Stimulated activated CD8-positive, alpha-beta memory T cell treated with anti-CD3 and anti-CD28 coated beads, Interleukin-12 subunit alpha, Interleukin-12 subunit beta, amount 100 ng/mL, for 4 hours (primary cell): ENCODE measurements at regions not wholly inside any gene's neighbourhood (a gene's known extent, or its start where the extent isn't known, plus 50 kb on each side); places are given as distances from the start of the nearest gene placed in this dataset.
A peak's percentile ranks its signal among the peaks of the same experiment; 100 is the strongest.

Experiments
- DNase-seq: peaks from one replicate; pipeline ENCODE4 v3.0.0-alpha.2; 2020; ENCODE audit warnings: low read depth

DNA sequence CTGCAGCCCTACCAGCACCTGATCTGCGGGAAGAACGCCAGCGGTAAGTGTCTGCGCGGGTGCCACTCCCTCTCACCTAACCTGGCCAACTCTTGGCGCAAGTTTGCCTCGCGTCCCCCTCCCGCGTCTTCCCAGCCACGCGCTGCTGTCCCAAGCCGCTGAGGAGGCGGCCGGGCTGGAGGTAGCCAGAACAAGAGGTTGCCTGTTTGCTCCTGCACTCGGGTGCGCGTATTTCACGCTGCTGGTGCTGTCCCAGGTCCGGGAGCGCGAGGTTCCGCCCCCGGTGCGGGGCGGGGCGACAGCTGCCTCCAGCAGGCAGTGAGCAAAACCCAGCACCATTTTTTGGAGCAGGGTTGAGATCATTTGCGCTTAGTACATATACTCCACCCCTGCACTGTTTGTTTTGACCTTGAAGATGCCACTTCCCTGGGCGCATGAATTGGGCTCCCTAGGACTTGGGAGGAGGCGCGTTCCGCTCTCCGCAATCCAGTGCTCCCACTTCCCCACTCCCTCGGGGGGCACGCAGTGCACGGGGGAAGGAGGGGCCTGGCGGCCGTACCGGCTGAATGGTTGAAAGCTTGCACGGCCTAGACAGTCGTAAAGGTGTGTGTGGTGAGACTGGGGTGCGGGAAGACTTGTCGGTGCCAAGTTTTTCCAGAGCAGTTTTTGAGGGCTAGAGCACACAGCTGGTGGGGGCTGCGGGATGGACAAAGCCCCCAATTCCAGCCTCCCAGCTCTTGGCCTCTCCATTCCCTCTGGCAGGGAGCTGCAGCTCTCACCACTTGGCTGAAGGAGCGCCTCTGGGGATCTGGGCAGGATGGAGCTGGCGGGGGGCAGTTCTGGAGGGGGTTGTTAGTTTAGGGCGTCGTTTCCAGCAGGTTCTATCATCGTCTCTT, 226.9 kb upstream of the CRY1 start:
- DNase-seq: peak; percentile 67

GRCh38 chr12:107320929-107321631, 227.7 kb upstream of the CRY1 start:
- DNase-seq: peak; percentile 50

- no peak for DNase-seq
Observed at GRCh38 chr12:107322063-107322462, 228.7 kb upstream of the CRY1 start.

GRCh38 chr12:107325075-107325608, 231.8 kb upstream of the CRY1 start:
- no peak for DNase-seq

GRCh38 chr12:107326237-107326636, 232.9 kb upstream of the CRY1 start:
- no peak for DNase-seq

DNA sequence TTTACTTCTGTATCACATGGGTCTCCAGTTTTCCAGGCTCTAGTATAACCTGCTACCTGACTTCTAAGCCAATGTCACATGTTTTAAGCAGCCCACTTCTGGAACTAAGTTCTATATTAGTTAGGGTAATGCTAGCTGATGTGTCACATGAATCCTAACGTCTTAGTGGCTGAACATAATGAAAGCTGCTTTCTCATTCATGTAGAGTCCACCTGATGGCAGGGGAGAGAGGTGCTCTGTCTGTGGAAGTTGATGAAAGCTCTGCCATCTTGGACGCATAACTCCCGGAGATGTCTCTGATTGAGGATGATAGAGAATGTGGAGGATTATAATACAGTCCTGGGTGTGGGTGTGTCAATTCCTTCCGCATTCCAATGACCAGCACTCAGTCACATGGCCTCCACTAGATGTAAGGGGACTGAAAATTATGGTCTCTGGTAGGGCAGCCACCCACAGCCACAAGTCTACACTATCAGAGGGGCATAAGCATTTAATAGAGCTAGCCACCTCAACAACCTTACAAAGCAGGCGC, 234.4 kb upstream of the CRY1 start:
- no peak for DNase-seq

DNA sequence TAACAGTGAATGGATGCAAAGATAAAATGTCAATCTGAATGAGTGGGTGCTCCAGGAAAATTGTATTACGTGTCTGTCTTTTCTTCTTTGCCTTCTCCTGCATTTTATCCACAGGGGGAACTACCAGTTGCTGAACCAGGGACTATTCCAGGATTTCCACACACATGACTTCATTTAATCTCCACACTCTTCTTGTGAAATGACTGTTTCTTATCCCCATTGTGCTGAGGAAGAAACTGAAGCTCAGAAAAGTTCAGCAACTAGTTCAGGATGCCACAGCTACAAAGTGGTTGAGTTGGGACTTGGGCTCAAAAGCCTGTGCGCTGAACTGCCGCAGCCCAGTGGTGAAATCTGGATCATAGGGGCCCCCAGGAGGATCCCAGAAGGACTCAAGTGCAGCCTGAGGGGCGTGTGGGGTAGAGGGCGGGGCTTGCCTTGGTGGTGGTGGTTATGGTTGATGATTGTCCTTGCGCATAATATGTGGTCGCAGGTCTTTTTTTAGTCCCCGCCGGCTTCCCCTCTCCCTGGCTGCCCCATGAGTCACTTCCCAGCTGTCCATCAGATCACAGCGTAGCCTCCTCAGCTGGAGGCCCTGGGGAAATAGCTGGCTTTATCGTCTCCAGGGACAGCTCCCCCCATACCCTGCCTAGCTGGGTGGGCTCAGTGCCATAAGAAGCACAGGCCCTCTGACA, 235.2 kb upstream of the CRY1 start:
- no peak for DNase-seq

DNA sequence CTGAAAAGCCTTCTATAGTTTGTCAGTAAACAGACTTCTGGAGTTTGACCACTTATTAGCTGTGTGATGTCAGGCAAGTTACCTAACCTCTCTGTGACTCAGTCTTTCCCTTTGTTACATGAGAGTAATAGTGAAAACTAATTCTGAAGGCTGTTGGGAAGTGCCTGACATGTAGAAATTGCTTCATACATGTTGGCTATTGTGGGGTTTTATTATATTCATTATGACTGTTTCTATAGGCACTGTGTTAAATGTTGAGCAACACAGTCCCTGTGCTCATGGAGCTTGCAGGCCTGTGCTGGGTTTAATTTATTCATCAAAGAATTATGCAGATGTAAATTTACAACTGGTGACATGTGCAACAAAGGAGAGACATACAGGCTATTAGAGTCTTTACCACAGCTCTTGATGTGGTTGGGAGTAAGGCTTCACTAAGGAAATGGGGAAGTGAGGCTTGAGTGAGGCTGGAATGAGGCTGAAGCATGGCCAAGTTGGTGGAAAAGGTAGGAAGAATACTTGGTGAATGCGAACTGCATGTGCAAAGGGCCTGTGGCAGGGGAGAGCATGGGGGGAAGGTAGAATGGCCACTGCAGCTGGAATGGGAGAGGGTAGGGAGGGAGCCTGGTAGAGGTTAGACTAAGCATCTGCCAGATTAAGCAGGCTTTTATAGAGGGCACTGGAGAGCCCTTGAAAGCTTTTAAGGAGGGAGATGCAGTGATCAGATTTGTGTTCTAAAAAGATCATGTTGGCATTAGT, 236.4 kb upstream of the CRY1 start:
- DNase-seq: no peak

DNA sequence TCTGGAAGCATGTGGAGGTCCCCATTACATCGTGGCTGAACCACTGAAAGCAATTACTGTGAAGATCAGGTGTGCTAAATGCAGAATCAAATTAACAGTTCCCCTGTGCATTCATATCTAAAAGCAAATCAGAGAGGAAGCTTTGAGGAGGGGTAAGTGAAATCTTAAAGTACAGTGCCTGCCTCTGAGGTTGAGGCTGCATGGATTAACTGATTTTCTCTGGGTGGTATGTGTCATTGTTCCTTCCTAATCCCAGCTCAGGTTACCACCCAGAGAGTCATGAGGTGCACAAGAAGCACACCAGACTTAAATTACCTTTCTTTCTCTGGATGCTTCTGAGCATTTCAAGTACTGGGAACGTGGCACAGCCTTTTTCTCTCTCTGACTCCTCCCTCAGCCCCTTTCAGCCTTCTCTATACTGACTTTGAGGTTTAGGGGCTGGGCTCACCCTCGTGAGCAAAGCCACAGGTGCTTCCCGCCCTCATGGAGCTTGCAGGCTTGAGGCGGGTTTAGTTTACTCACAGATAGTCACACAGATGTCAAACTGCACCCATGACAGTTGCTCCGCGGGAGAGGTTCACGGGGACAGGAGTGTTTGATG, 237.6 kb upstream of the CRY1 start:
- no peak for DNase-seq

DNA sequence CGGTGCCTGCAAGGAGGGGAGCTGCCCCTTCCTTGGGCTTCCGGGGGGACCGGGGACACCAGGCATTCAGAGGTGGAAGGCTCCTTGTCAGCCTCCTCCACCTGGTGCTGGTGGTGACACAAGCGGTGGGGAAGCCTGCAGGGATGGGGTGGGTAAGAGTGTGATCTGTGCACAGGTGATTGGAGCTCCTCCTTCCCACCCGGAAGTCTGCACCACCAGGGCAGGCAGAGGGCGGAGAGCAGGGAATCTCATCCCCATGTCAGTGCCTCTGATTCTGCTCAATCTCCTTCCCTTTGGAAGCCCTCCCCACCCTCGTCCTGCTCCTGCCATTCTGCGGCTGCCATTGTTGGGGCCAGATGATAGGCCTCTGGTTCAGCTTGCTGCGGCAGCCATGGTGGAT, 238.1 kb upstream of the CRY1 start:
- DNase-seq: no peak

GRCh38 chr12:107331912-107332311, 238.6 kb upstream of the CRY1 start:
- no peak for DNase-seq

DNA sequence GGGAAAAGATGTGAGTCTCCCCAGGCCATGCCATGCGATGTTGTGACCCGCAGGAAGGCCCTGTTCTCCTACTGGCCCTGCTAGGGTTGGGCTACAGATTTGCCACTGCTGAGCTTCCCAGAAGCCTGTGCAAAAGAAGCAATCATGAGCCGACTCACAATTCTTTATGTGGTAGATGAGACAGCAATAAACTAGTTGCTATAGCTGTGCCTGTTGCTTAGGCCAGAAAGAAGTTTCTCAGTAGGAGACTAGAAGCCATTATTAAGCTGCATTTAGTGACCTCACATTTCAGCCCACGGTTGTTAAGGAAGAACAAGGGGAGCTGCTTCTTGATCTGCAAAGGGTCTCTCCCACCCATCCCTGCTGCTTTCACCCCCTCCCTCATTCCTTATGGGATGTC, 239.4 kb upstream of the CRY1 start:
- DNase-seq: no peak

GRCh38 chr12:107335802-107336570, 242.6 kb upstream of the CRY1 start:
- no peak for DNase-seq

DNA sequence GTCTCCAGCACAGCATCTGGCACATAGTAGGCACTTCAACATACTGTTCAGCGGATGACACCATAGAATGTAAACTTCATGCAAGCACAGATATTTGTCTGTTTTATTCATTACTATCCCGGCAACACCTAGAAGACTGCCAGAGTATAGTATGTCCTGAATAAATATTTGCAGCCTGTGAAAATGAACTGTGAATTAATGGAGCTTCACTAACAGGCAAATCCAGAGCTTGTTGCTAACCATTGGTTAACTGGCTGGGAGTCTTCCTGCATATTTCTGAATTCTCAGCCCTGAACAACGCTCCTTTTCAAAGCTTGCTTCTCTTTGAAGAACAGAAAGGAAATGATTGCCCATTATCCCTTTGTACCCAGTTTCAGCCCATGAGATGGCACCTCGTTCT, 243.3 kb upstream of the CRY1 start:
- DNase-seq: no peak

GRCh38 chr12:107337346-107338095, 244.2 kb upstream of the CRY1 start:
- DNase-seq: no peak

GRCh38 chr12:107339487-107339886, 246.1 kb upstream of the CRY1 start:
- no peak for DNase-seq

DNA sequence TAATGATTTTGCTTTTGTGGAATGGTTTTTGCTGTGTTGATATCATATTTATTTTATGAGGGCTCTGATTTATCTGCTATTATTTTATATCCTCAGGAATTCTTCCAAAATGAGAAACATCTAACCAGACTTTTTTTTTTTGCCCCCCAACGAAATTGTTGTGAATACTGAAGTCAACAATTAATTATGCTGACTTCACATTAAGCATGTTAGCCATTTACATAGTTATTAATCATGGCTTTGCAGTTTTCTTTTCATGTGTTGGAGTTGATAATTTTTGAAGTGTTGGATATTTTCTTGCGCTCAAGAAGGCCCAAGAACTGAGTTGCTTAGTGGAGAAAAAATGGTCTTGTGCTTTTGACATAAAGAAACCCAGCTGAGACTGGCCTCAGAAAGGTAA, 246.6 kb upstream of the CRY1 start:
- no peak for DNase-seq

DNA sequence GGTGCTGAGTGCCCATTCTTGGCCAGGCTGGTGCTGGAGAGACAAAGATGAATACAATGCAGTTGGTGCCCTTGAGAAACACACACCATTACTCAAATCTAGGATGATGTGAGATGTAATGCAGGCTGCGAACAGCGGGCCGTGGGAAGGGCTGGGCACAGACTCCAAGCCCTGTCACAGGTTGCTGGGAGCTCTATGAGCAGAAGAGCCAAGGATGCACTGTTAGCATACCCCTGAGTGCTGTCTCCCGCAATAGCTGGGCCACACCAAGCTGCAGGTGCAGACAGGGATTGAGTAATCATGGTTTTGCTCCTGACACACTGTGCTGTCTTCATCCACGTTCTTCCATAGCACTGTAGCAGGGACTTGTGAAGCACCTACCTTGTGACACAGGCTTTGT, 247.5 kb upstream of the CRY1 start:
- DNase-seq: no peak

GRCh38 chr12:107344035-107344808, 250.9 kb upstream of the CRY1 start:
- DNase-seq: no peak
